Adrenal gland (tissue), 9 donors: ENCODE measurements at regions not wholly inside any gene's neighbourhood (a gene's known extent, or its start where the extent isn't known, plus 50 kb on each side); places are given as distances from the start of the nearest gene placed in this dataset.

ENCODE experiments used
- DNase-seq, 7 donors: peaks; one replicate each; pipeline ENCODE4 v3.0.0-alpha.2; 2019 to 2020
- H3K27ac ChIP-seq, 5 donors: fragments of 200-600 bp; sonication (generic) in 4 of 5; 1 replicate in 3 of 5; 2 replicates in 2 of 5; pipeline versions ENCODE4 v1.5.1 to v1.8.0; 2016 to 2020; ENCODE audit warnings: mild to moderate bottlenecking in 1 of 5
- H3K27me3 ChIP-seq: fragments of 200-600 bp; 2 replicates; pipeline ENCODE4 v1.8.0; 2021
- H3K36me3 ChIP-seq, 2 donors: fragments of 200-600 bp; replicated peaks in 1 of 2; 1 replicate in 1 of 2; 2 replicates in 1 of 2; pipeline versions ENCODE4 v1.5.1 to v1.8.0; 2018 to 2022
- H3K4me1 ChIP-seq, 2 donors: fragments of 200-600 bp; replicated peaks in 1 of 2; 1 replicate in 1 of 2; 2 replicates in 1 of 2; pipeline versions ENCODE4 v1.5.1 to v1.8.0; 2018 to 2021
- H3K4me3 ChIP-seq, 4 donors: fragments of 200-600 bp; sonication (generic) in 3 of 4; one replicate each; pipeline ENCODE4 v1.5.1; 2016 to 2018
- H3K9me3 ChIP-seq, 3 donors: fragments of 200-600 bp; sonication (generic) in 1 of 3; replicated peaks in 1 of 3; 1 replicate in 2 of 3; 2 replicates in 1 of 3; pipeline versions ENCODE4 v1.5.1 to v1.8.0; 2016 to 2021
- POLR2A ChIP-seq, 2 donors: fragments of 450-650 bp; IDR thresholded peaks; one replicate each; pipeline ENCODE4 v1.6.1; 2017; ENCODE audit warnings: antibody characterized with exemption in 2 of 2, mild to moderate bottlenecking in 2 of 2, moderate library complexity in 1 of 2
- WGBS, 4 donors: extraction: QIAGEN DNeasy Blood & Tissue Kit in 2 of 4; methylation state at CpG; one replicate each; pipeline versions ENCODE4 v1.1.5 to v1.1.7; 2013 to 2017; 5-methylcytosine and 5-hydroxymethylcytosine counted together
- intact Hi-C, 2 donors: fragments of 100-400 bp; cut with DNase I; formaldehyde crosslinking; loops; one replicate each; pipeline versions ENCODE4 v1.14.1 to v1.15.0; 2022 to 2023
- TF ChIP-seq, protein P1 (sequence below), 6 experiments: fragments of 450-650 bp in 4 of 6; fragments of 200-600 bp in 2 of 6; sonication (generic) in 1 of 6; IDR thresholded peaks; 1 replicate in 5 of 6; 2 replicates in 1 of 6; pipeline versions ENCODE4 v1.5.1 to v1.8.0; 2016 to 2021; ENCODE audit warnings: antibody characterized with exemption in 6 of 6, mild to moderate bottlenecking in 2 of 6, moderate library complexity in 1 of 6
- donor health status: healthy with polysubstance abuse.
- donor health status: Bipolar disorder and iron deficiency.
- donor health status: DM: yes; HTN: yes; CAD: no.
- donor health status: DM: no; HTN: no; CAD: no.
- donor health status: DM: no; HTN: no; CAD: no.

DNA sequence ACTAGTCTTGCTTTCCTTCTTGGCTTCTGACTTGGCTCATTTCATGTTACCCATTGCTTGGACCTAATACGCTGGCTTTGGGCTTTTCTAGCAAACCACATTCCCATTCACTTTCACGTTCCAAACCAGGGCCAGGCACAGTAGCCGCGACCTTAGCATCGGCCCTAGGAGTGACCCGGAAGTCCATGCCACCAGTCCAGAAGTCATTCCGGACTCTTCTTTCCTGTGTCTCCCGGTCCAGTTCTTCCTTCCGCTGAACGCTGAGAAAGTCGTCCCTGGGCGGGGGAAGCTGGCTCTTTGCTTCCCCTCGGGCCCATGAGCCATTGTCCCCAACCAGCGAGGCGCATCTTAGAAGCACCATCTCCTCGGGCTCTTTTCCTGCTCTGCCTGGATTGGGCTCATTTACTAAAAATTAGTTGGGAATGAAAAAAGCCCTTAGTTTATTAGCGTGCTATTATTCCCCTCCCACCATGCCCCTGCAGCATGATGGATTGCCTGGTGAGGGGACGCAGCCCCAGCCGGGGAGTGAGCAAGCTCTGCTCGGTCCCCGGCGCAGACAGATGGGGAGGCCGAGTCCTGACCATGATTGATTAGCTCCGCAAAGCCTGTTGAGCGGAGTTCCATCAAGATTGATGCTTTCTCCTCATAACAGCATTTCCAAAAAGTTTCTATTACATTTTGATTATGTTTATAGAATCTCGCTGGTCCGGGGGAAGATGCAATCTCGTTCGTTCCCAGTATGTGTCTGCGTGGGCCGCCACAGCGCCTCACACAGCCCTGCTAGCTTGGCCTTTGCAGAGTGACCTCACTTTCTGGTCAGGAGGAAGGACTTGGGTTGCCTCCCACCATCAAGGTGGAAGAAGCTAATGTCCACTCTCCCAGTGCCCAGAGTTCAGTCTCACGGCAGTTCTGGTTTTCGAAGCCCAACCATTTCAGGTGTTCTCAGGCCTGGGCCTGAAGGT lies 115.1 kb upstream of the TOP1 start:
- no peak for TF ChIP-seq POLR2A (IDR thresholded peaks at IDR 0.05)
- TF ChIP-seq, protein P1, sequence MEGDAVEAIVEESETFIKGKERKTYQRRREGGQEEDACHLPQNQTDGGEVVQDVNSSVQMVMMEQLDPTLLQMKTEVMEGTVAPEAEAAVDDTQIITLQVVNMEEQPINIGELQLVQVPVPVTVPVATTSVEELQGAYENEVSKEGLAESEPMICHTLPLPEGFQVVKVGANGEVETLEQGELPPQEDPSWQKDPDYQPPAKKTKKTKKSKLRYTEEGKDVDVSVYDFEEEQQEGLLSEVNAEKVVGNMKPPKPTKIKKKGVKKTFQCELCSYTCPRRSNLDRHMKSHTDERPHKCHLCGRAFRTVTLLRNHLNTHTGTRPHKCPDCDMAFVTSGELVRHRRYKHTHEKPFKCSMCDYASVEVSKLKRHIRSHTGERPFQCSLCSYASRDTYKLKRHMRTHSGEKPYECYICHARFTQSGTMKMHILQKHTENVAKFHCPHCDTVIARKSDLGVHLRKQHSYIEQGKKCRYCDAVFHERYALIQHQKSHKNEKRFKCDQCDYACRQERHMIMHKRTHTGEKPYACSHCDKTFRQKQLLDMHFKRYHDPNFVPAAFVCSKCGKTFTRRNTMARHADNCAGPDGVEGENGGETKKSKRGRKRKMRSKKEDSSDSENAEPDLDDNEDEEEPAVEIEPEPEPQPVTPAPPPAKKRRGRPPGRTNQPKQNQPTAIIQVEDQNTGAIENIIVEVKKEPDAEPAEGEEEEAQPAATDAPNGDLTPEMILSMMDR (IDR thresholded peaks at IDR 0.05), result no peak
- Histone ChIP-seq H3K27me3 (no peaks in the 10 kb centered on the region), H3K27ac (no peak overlapping the region), H3K9me3 (no peaks in the 10 kb centered on the region), H3K4me1 (no peaks in the 10 kb centered on the region), H3K36me3 (no peaks in the 10 kb centered on the region), H3K4me3 (no peak overlapping the region)
- WGBS, 4 donors, result 81 to 82% (median 81%) methylated on average over 32 to 34 of the region's 34 CpGs
- DNase-seq, result no peak
- intact Hi-C loops, result no loop called here

DNA sequence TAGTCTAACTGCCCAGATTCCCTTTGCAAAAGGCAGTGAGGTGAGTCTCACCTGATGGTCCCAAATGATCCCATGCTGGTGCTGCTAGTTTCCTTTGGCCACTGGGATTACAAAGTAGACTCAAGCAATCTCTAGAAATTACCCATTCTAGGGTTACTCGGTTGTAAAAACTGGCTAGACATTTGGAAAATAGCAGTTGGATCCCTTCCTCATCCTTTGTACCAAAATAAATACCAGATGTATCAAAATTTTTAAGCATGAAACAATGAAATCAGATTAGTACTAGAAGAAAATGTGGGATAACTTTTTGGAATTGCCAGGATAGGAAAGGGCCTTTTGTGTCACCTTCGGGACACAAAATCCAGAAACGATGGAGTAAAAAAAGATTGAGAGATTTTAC lies 112.9 kb upstream of the TOP1 start:
- TF ChIP-seq, protein P1 (IDR thresholded peaks at IDR 0.05), result no peak
- no peak for TF ChIP-seq POLR2A (IDR thresholded peaks at IDR 0.05)
- intact Hi-C loops, result no loop called here
- DNase-seq, result no peak
- Histone ChIP-seq H3K9me3 (no peaks in the 10 kb centered on the region), H3K4me1 (no peaks in the 10 kb centered on the region), H3K36me3 (no peaks in the 10 kb centered on the region), H3K4me3 (no peak overlapping the region), H3K27ac (no peak overlapping the region), H3K27me3 (no peaks in the 10 kb centered on the region)
- WGBS, 4 donors, result 73 to 94% (median 85%) methylated on average over 3 of the region's 3 CpGs

DNA sequence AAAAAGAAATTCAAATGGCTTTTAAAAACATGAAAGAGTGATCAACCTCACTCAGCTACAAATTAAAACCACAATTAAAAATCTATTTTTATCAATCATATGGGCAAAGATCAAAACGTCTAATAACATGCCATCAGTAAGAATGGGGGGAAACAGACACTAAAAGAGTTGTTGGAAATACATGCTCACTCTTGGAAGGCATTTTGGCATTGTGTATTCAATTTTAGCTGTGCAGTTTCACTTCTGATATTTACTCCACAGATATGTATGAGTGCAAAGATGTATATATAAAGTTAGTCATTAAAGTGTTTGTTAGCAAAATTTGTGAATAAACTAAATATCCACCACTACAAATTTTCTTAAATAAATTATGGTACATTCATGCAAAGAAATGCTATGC lies 112.3 kb upstream of the TOP1 start:
- H3K27me3 ChIP-seq, result no peaks in the 10 kb centered on the region
- TF ChIP-seq POLR2A (IDR thresholded peaks at IDR 0.05), result no peak
- TF ChIP-seq, protein P1 (IDR thresholded peaks at IDR 0.05), result no peak
- H3K36me3 ChIP-seq, result no peaks in the 10 kb centered on the region
- H3K4me1 ChIP-seq, result no peaks in the 10 kb centered on the region
- H3K9me3 ChIP-seq, result no peaks in the 10 kb centered on the region
- no peak overlapping the region for H3K4me3 ChIP-seq
- no peak overlapping the region for H3K27ac ChIP-seq
- DNase-seq, result no peak
- 20 to 47% (median 35%) methylated on average over 1 of the region's 1 CpG for WGBS, 4 donors
- intact Hi-C loops, result no loop called here

DNA sequence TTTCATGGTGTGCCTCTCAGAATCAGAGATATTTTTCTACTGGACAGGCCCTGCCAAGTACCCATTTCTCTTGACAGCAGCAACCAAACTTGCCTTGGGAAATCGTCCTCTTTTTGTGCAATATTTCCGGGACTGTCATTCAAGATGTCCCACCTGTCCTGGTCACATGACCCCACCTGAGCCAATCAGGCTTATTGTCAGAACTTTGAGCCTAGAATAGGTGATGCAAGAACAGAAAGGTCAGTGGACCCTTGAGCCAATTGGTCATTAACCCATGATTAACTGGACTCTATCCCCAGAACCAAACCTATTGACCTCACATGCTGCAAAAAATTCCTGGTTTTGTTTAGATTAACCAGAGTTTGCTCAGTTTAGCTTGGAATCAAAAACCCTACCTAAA lies 108.3 kb upstream of the TOP1 start:
- H3K4me3 ChIP-seq, result no peak overlapping the region
- H3K27me3 ChIP-seq, result no peaks in the 10 kb centered on the region
- H3K9me3 ChIP-seq, result no peaks in the 10 kb centered on the region
- no peaks in the 10 kb centered on the region for H3K36me3 ChIP-seq
- no peak for DNase-seq
- TF ChIP-seq, protein P1 (IDR thresholded peaks at IDR 0.05), result no peak
- TF ChIP-seq POLR2A (IDR thresholded peaks at IDR 0.05), result no peak
- no peak overlapping the region for H3K27ac ChIP-seq
- 72 to 76% (median 73%) methylated on average over 2 of the region's 2 CpGs for WGBS, 4 donors
- intact Hi-C loops, result no loop called here
- no peaks in the 10 kb centered on the region for H3K4me1 ChIP-seq
